ENCODE measurements at regions not wholly inside any gene's neighbourhood (a gene's known extent, or its start where the extent isn't known, plus 50 kb on each side); places are given as distances from the start of the nearest gene placed in this dataset.

GRCh38 chr12:28132398-28132797 is 57.9 kb upstream of the CCDC91 start:
- Histone ChIP-seq H3K9me3 (no peaks in the 10 kb centered on the region), H3K4me3 (no peak overlapping the region), H3K27me3 (no peaks in the 10 kb centered on the region), H3K27ac (no peak overlapping the region), H3K36me3 (no peaks in the 10 kb centered on the region), H3K4me1 (no peaks in the 10 kb centered on the region)
- no peak for DNase-seq
- no peak for ATAC-seq
- TF ChIP-seq, protein P1, sequence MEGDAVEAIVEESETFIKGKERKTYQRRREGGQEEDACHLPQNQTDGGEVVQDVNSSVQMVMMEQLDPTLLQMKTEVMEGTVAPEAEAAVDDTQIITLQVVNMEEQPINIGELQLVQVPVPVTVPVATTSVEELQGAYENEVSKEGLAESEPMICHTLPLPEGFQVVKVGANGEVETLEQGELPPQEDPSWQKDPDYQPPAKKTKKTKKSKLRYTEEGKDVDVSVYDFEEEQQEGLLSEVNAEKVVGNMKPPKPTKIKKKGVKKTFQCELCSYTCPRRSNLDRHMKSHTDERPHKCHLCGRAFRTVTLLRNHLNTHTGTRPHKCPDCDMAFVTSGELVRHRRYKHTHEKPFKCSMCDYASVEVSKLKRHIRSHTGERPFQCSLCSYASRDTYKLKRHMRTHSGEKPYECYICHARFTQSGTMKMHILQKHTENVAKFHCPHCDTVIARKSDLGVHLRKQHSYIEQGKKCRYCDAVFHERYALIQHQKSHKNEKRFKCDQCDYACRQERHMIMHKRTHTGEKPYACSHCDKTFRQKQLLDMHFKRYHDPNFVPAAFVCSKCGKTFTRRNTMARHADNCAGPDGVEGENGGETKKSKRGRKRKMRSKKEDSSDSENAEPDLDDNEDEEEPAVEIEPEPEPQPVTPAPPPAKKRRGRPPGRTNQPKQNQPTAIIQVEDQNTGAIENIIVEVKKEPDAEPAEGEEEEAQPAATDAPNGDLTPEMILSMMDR (IDR thresholded peaks at IDR 0.05): no peak
- intact Hi-C loops (cut with DNase I): no loop called here

GRCh38 chr12:28135801-28136439 is 54.3 kb upstream of the CCDC91 start:
- TF ChIP-seq, protein P1 (IDR thresholded peaks at IDR 0.05): no peak
- no peak for ATAC-seq
- intact Hi-C loops (cut with DNase I): no loop called here

GRCh38 chr12:28137414-28137813 is 52.8 kb upstream of the CCDC91 start:
- Histone ChIP-seq H3K4me1 (no peaks in the 10 kb centered on the region), H3K27ac (no peak overlapping the region), H3K9me3 (no peaks in the 10 kb centered on the region), H3K4me3 (no peak overlapping the region), H3K36me3 (no peaks in the 10 kb centered on the region), H3K27me3 (no peaks in the 10 kb centered on the region)
- intact Hi-C loops (cut with DNase I): no loop called here
- TF ChIP-seq, protein P1 (IDR thresholded peaks at IDR 0.05): no peak
- ATAC-seq: no peak
- DNase-seq: no peak

More at GRCh38 chr12:28135801-28136439, 54.3 kb upstream of the CCDC91 start:
- DNase-seq: no peak
- no peak overlapping the region for H3K4me3 ChIP-seq
- H3K27me3 ChIP-seq: no peaks in the 10 kb centered on the region
- H3K9me3 ChIP-seq: no peaks in the 10 kb centered on the region
- H3K36me3 ChIP-seq: no peaks in the 10 kb centered on the region
- H3K4me1 ChIP-seq: no peaks in the 10 kb centered on the region
- H3K27ac ChIP-seq: no peak overlapping the region

- DNase-seq (no peak), ATAC-seq (no peak)
- Histone ChIP-seq H3K27ac (no peak overlapping the region), H3K4me3 (no peak overlapping the region), H3K4me1 (no peaks in the 10 kb centered on the region), H3K27me3 (no peaks in the 10 kb centered on the region), H3K9me3 (no peaks in the 10 kb centered on the region), H3K36me3 (no peaks in the 10 kb centered on the region)
- TF ChIP-seq, protein P1 (IDR thresholded peaks at IDR 0.05): no peak
- intact Hi-C loops (cut with DNase I): no loop called here
These were observed 49.9 kb upstream of the CCDC91 start for GRCh38 chr12:28140404-28140803.
